ENCODE measurements at regions not wholly inside any gene's neighbourhood (a gene's known extent, or its start where the extent isn't known, plus 50 kb on each side); places are given as distances from the start of the nearest gene placed in this dataset.

DNA sequence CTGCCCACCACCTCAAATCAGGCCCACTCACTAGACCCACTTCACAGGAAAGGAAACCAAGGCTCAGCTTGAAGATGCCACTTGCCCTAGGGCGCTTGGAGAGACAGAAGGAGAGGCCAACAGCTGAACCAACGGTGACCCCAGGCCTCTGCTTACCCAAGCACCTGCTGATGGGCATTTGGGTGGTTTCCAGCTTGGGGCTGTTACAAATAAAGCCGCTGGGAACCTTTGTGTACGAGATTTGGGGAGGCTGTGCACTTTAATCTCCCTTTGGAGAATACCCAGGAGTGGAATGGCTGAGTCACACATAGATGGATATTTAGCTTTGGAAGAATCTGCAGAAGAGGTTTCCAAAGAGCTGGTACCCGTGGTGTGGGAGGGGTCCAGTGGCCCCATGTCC, 50.9 kb upstream of the LINC01488 start:
- Histone ChIP-seq H3K9me3 (ENCODE audit: control insufficient read depth, insufficient read depth, low read depth, low read length) (no peaks in the 10 kb centered on the region), H3K36me3 (ENCODE audit: control insufficient read depth in 2 of 2, insufficient read depth in 1 of 2, low read length in 2 of 2) (no peaks in the 10 kb centered on the region), H3K4me1 (ENCODE audit: control insufficient read depth, insufficient read depth, low read length) (no peaks in the 10 kb centered on the region), H3K4me3 (ENCODE audit: low read depth, low read length) (no peak overlapping the region), H3K27ac (ENCODE audit: extremely low read depth, low read depth, low read length) (no peak overlapping the region)
- CTCF ChIA-PET: no interaction called here
- no peak for TF ChIP-seq ZNF280C (tag by site-specific recombination; IDR thresholded peaks at IDR 0.05)
- TF ChIP-seq ZBTB8A (tag by site-specific recombination; IDR thresholded peaks at IDR 0.05): no peak
- TF ChIP-seq ZBTB17 (tag by site-specific recombination; IDR thresholded peaks at IDR 0.05): no peak
- TF ChIP-seq ZNF274 (IDR thresholded peaks at IDR 0.05; ENCODE audit: low read length): no peak
- TF ChIP-seq ZNF274 (tag by site-specific recombination; IDR thresholded peaks at IDR 0.05; ENCODE audit: borderline replicate concordance): no peak
- no peak for TF ChIP-seq ZNF677 (tag by site-specific recombination; IDR thresholded peaks at IDR 0.05)
- TF ChIP-seq ZNF19 (tag by site-specific recombination; IDR thresholded peaks at IDR 0.05; ENCODE audit: low read depth): no peak
- no peak for TF ChIP-seq ELK4 (IDR thresholded peaks at IDR 0.05; ENCODE audit: borderline replicate concordance, low read depth, low read length)
- TF ChIP-seq ZNF791 (tag by site-specific recombination; IDR thresholded peaks at IDR 0.05): no peak
- no peak for TF ChIP-seq ZNF24 (tag by site-specific recombination; IDR thresholded peaks at IDR 0.05)
- no peak for TF ChIP-seq ZNF37A (tag by site-specific recombination; IDR thresholded peaks at IDR 0.05)
- TF ChIP-seq, protein P1, sequence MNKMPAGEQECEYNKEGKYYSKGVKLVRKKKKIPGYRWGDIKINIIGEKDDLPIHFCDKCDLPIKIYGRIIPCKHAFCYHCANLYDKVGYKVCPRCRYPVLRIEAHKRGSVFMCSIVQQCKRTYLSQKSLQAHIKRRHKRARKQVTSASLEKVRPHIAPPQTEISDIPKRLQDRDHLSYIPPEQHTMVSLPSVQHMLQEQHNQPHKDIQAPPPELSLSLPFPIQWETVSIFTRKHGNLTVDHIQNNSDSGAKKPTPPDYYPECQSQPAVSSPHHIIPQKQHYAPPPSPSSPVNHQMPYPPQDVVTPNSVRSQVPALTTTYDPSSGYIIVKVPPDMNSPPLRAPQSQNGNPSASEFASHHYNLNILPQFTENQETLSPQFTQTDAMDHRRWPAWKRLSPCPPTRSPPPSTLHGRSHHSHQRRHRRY (tag by site-specific recombination; IDR thresholded peaks at IDR 0.05): no peak
- TF ChIP-seq ZNF548 (tag by site-specific recombination; IDR thresholded peaks at IDR 0.05): no peak
- TF ChIP-seq ZNF394 (tag by site-specific recombination; IDR thresholded peaks at IDR 0.05; ENCODE audit: borderline replicate concordance): no peak
- no peak for TF ChIP-seq ZBTB10 (tag by site-specific recombination; IDR thresholded peaks at IDR 0.05)
- no peak for TF ChIP-seq ZNF350 (tag by site-specific recombination; IDR thresholded peaks at IDR 0.05)
- no peak for TF ChIP-seq ZBTB20 (tag by site-specific recombination; IDR thresholded peaks at IDR 0.05)
- TF ChIP-seq, protein P2, sequence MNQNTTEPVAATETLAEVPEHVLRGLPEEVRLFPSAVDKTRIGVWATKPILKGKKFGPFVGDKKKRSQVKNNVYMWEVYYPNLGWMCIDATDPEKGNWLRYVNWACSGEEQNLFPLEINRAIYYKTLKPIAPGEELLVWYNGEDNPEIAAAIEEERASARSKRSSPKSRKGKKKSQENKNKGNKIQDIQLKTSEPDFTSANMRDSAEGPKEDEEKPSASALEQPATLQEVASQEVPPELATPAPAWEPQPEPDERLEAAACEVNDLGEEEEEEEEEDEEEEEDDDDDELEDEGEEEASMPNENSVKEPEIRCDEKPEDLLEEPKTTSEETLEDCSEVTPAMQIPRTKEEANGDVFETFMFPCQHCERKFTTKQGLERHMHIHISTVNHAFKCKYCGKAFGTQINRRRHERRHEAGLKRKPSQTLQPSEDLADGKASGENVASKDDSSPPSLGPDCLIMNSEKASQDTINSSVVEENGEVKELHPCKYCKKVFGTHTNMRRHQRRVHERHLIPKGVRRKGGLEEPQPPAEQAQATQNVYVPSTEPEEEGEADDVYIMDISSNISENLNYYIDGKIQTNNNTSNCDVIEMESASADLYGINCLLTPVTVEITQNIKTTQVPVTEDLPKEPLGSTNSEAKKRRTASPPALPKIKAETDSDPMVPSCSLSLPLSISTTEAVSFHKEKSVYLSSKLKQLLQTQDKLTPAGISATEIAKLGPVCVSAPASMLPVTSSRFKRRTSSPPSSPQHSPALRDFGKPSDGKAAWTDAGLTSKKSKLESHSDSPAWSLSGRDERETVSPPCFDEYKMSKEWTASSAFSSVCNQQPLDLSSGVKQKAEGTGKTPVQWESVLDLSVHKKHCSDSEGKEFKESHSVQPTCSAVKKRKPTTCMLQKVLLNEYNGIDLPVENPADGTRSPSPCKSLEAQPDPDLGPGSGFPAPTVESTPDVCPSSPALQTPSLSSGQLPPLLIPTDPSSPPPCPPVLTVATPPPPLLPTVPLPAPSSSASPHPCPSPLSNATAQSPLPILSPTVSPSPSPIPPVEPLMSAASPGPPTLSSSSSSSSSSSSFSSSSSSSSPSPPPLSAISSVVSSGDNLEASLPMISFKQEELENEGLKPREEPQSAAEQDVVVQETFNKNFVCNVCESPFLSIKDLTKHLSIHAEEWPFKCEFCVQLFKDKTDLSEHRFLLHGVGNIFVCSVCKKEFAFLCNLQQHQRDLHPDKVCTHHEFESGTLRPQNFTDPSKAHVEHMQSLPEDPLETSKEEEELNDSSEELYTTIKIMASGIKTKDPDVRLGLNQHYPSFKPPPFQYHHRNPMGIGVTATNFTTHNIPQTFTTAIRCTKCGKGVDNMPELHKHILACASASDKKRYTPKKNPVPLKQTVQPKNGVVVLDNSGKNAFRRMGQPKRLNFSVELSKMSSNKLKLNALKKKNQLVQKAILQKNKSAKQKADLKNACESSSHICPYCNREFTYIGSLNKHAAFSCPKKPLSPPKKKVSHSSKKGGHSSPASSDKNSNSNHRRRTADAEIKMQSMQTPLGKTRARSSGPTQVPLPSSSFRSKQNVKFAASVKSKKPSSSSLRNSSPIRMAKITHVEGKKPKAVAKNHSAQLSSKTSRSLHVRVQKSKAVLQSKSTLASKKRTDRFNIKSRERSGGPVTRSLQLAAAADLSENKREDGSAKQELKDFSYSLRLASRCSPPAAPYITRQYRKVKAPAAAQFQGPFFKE (tag by site-specific recombination; IDR thresholded peaks at IDR 0.05; ENCODE audit: borderline replicate concordance): no peak
- no peak for TF ChIP-seq FEZF1 (tag by site-specific recombination; IDR thresholded peaks at IDR 0.05)
- TF ChIP-seq SALL2 (tag by site-specific recombination; IDR thresholded peaks at IDR 0.05; ENCODE audit: borderline replicate concordance): no peak
- TF ChIP-seq ZNF114 (tag by site-specific recombination; IDR thresholded peaks at IDR 0.05): no peak
- POLR2A ChIA-PET: no interaction called here

All from HEK293 (cell line).